ENCODE measurements at regions not wholly inside any gene's neighbourhood (a gene's known extent, or its start where the extent isn't known, plus 50 kb on each side); places are given as distances from the start of the nearest gene placed in this dataset.

- TF ChIP-seq CTCF (IDR thresholded peaks at IDR 0.05; ENCODE audit: low read length), result no peak
- no peak for TF ChIP-seq EZH2 (optimal IDR thresholded peaks at IDR 0.05; ENCODE audit: low read depth, low read length)
- no peak for TF ChIP-seq EZH2phosphoT487 (IDR thresholded peaks at IDR 0.05; ENCODE audit: low read length)
Observed at GRCh38 chr2:20519309-20519708, 72.4 kb downstream of the RHOB start.

Measured in MM.1S (cell line).